IMR-90 (cell line): ENCODE measurements at regions not wholly inside any gene's neighbourhood (a gene's known extent, or its start where the extent isn't known, plus 50 kb on each side); places are given as distances from the start of the nearest gene placed in this dataset.

Source experiments
- BHLHE40 ChIP-seq: fragments of 150-350 bp; IDR thresholded peaks from 2 replicates; pipeline ENCODE4 v1.6.1; 2016; ENCODE audit warnings: mild to moderate bottlenecking, low read depth, low read length
- CEBPB ChIP-seq: IDR thresholded peaks from 2 replicates; pipeline ENCODE4 v1.6.1; 2012; ENCODE audit warnings: low read depth, low read length, improper control_type of control experiment
- CHD1 ChIP-seq: IDR thresholded peaks from 2 replicates; pipeline ENCODE4 v1.6.1; 2012; ENCODE audit warnings: low read depth, low read length, improper control_type of control experiment
- CTCF ChIP-seq: conservative IDR thresholded peaks from 2 replicates; pipeline ENCODE4 v1.5.1; 2012; ENCODE audit warnings: mild to moderate bottlenecking, low read depth, low read length, improper control_type of control experiment
- MAFK ChIP-seq: IDR thresholded peaks from 2 replicates; pipeline ENCODE4 v1.6.1; 2012; ENCODE audit warnings: low read depth, low read length, improper control_type of control experiment
- MAZ ChIP-seq: IDR thresholded peaks from 2 replicates; pipeline ENCODE4 v1.6.1; 2012; ENCODE audit warnings: low read depth, mild to moderate bottlenecking, low read length, improper control_type of control experiment, moderate library complexity, borderline replicate concordance
- MXI1 ChIP-seq: IDR thresholded peaks from 2 replicates; pipeline ENCODE4 v1.6.1; 2012; ENCODE audit warnings: low read depth, mild to moderate bottlenecking, low read length, moderate library complexity, borderline replicate concordance
- POLR2A ChIP-seq: IDR thresholded peaks from 2 replicates; pipeline ENCODE4 v1.6.1; 2012; ENCODE audit warnings: mild to moderate bottlenecking, low read depth, low read length
- RAD21 ChIP-seq: IDR thresholded peaks from 2 replicates; pipeline ENCODE4 v1.6.1; 2012; ENCODE audit warnings: low read length, improper control_type of control experiment
- RCOR1 ChIP-seq: IDR thresholded peaks from 2 replicates; pipeline ENCODE4 v1.6.1; 2012; ENCODE audit warnings: mild to moderate bottlenecking, low read length, improper control_type of control experiment; ENCODE audit not compliant: insufficient replicate concordance
- RFX5 ChIP-seq: IDR thresholded peaks from 2 replicates; pipeline ENCODE4 v1.8.0; 2012; ENCODE audit warnings: low read depth, mild to moderate bottlenecking, low read length, moderate library complexity
- SMC3 ChIP-seq: fragments of 150-350 bp; IDR thresholded peaks from 2 replicates; pipeline ENCODE4 v1.6.1; 2016; ENCODE audit warnings: low read depth, mild to moderate bottlenecking, antibody characterized with exemption, low read length, moderate library complexity

GRCh38 chr14:38074754-38075153 lies 132.9 kb upstream of the SSTR1 start:
- TF ChIP-seq POLR2A (no peak), CEBPB (no peak), CTCF (no peak), RCOR1 (no peak), MXI1 (no peak), RFX5 (no peak), CHD1 (no peak), MAZ (no peak), RAD21 (no peak), SMC3 (no peak), BHLHE40 (no peak), MAFK (no peak)
